ENCODE measurements at regions not wholly inside any gene's neighbourhood (a gene's known extent, or its start where the extent isn't known, plus 50 kb on each side); places are given as distances from the start of the nearest gene placed in this dataset.

- TF ChIP-seq CTCF (IDR thresholded peaks at IDR 0.05; ENCODE audit: unreplicated experiment), result no peak
- Mint-ChIP-seq H3K9me3 (ENCODE audit: low read depth) (peaks cover 13% of the 10 kb centered on the region), H3K36me3 (ENCODE audit: insufficient read depth) (no peaks in the 10 kb centered on the region), H3K27me3 (no peaks in the 10 kb centered on the region), H3K27ac (no peak overlapping the region), H3K4me3 (ENCODE audit: low read depth) (no peak overlapping the region), H3K4me1 (ENCODE audit: low read depth) (no peaks in the 10 kb centered on the region)
- no peak for DNase-seq (ENCODE audit: low spot score, unreplicated experiment)
These were observed 535.5 kb downstream of the SQOR start for GRCh38 chr15:46170326-46170725.

GRCh38 chr15:46174122-46174521, 539.3 kb downstream of the SQOR start:
- no peak for TF ChIP-seq CTCF (IDR thresholded peaks at IDR 0.05; ENCODE audit: unreplicated experiment)
- Mint-ChIP-seq H3K9me3 (ENCODE audit: low read depth) (peaks cover 16% of the 10 kb centered on the region), H3K27ac (no peak overlapping the region), H3K27me3 (no peaks in the 10 kb centered on the region), H3K4me1 (ENCODE audit: low read depth) (no peaks in the 10 kb centered on the region), H3K4me3 (ENCODE audit: low read depth) (no peak overlapping the region), H3K36me3 (ENCODE audit: insufficient read depth) (no peaks in the 10 kb centered on the region)
- DNase-seq (ENCODE audit: low spot score, unreplicated experiment), result no peak

GRCh38 chr15:46177219-46177618, 542.4 kb downstream of the SQOR start:
- no peak overlapping the region for H3K27ac Mint-ChIP-seq
- DNase-seq (ENCODE audit: low spot score, unreplicated experiment), result no peak
- no peak overlapping the region for H3K4me3 Mint-ChIP-seq (ENCODE audit: low read depth)
- H3K4me1 Mint-ChIP-seq (ENCODE audit: low read depth), result no peaks in the 10 kb centered on the region
- TF ChIP-seq CTCF (IDR thresholded peaks at IDR 0.05; ENCODE audit: unreplicated experiment), result no peak
- no peaks in the 10 kb centered on the region for H3K36me3 Mint-ChIP-seq (ENCODE audit: insufficient read depth)
- H3K9me3 Mint-ChIP-seq (ENCODE audit: low read depth), result peaks cover 9% of the 10 kb centered on the region
- no peaks in the 10 kb centered on the region for H3K27me3 Mint-ChIP-seq

- Mint-ChIP-seq H3K27ac (no peak overlapping the region), H3K4me3 (ENCODE audit: low read depth) (no peak overlapping the region), H3K27me3 (no peaks in the 10 kb centered on the region), H3K9me3 (ENCODE audit: low read depth) (peaks cover 15% of the 10 kb centered on the region), H3K4me1 (ENCODE audit: low read depth) (no peaks in the 10 kb centered on the region), H3K36me3 (ENCODE audit: insufficient read depth) (no peaks in the 10 kb centered on the region)
- DNase-seq (ENCODE audit: low spot score, unreplicated experiment), result no peak
- no peak for TF ChIP-seq CTCF (IDR thresholded peaks at IDR 0.05; ENCODE audit: unreplicated experiment)
These were observed 543.3 kb downstream of the SQOR start for GRCh38 chr15:46178138-46178537.

GRCh38 chr15:46207341-46207740, 572.5 kb downstream of the SQOR start:
- Mint-ChIP-seq H3K9me3 (ENCODE audit: low read depth) (peaks cover 5% of the 10 kb centered on the region), H3K27me3 (no peaks in the 10 kb centered on the region), H3K27ac (no peak overlapping the region), H3K36me3 (ENCODE audit: insufficient read depth) (peaks cover 1% of the 10 kb centered on the region), H3K4me1 (ENCODE audit: low read depth) (no peaks in the 10 kb centered on the region), H3K4me3 (ENCODE audit: low read depth) (no peak overlapping the region)
- no peak for DNase-seq (ENCODE audit: low spot score, unreplicated experiment)
- no peak for TF ChIP-seq CTCF (IDR thresholded peaks at IDR 0.05; ENCODE audit: unreplicated experiment)

Measured in progenitor cell of endocrine pancreas (in vitro differentiated cells).